SK-N-SH (cell line): ENCODE measurements at regions not wholly inside any gene's neighbourhood (a gene's known extent, or its start where the extent isn't known, plus 50 kb on each side); places are given as distances from the start of the nearest gene placed in this dataset.
A peak's percentile ranks its signal among the peaks of the same experiment; 100 is the strongest.

Experiments used
- CTCF ChIA-PET: fragments of 300-600, 350-600 bp; formaldehyde crosslinking; extraction: SDS; loops from one replicate; lab custom pipeline; 2021; lab: Yijun Ruan, JAX
- POLR2A ChIA-PET: fragments of 350-600 bp; sonication (Branson Sonifier 250); formaldehyde crosslinking; extraction: SDS; loops from one replicate; lab custom pipeline; 2020; ENCODE audit warnings: antibody characterized with exemption, inconsistent platforms; lab: Yijun Ruan, JAX
- DNase-seq: peaks from one replicate; pipeline ENCODE4 v3.0.0; 2012
- H2AFZ ChIP-seq: fragments of 200-600 bp; sonication (generic); 2 replicates; pipeline ENCODE4 v1.8.1; 2016; ENCODE audit warnings: antibody characterized with exemption, mild to moderate bottlenecking, low read depth
- H3F3A ChIP-seq: fragments of 200-600 bp; sonication (generic); replicated peaks from 2 replicates; pipeline ENCODE3; 2016; ENCODE audit warnings: antibody characterized with exemption, mild to moderate bottlenecking; ENCODE audit not compliant: insufficient read depth
- H3K27ac ChIP-seq, 2 experiments: fragments of 200-500 bp in 1 of 2; fragments of 200-600 bp in 1 of 2; sonication (Bioruptor generic) in 1 of 2; sonication (generic), shearing (Covaris generic) in 1 of 2; 2 replicates each; pipeline versions ENCODE4 v1.5.1 to v1.6.1; 2014 to 2016; ENCODE audit warnings: low read depth in 2 of 2, inconsistent platforms in 1 of 2, low read length in 1 of 2, mild to moderate bottlenecking in 1 of 2, mixed read lengths in 1 of 2
- H3K27me3 ChIP-seq: fragments of 200-600 bp; sonication (generic), shearing (Covaris generic); 2 replicates; pipeline ENCODE4 v1.6.1; 2016; ENCODE audit warnings: mixed run types; ENCODE audit not compliant: insufficient read depth
- H3K36me3 ChIP-seq, 2 experiments: fragments of 200-500 bp in 1 of 2; fragments of 200-600 bp in 1 of 2; sonication (Bioruptor generic) in 1 of 2; sonication (generic) in 1 of 2; replicated peaks in 1 of 2; 2 replicates each; pipeline versions ENCODE3 to v1.5.1; 2014 to 2016; ENCODE audit warnings: low read length in 1 of 2, mild to moderate bottlenecking in 1 of 2; ENCODE audit not compliant: insufficient read depth in 2 of 2, control insufficient read depth in 1 of 2
- H3K4me1 ChIP-seq, 2 experiments: fragments of 200-500 bp in 1 of 2; fragments of 200-600 bp in 1 of 2; sonication (Bioruptor generic) in 1 of 2; sonication (generic), shearing (Covaris generic) in 1 of 2; 2 replicates each; pipeline versions ENCODE4 v1.5.1 to v1.6.1; 2014 to 2016; ENCODE audit warnings: low read depth in 1 of 2, low read length in 1 of 2, mixed run types in 1 of 2; ENCODE audit not compliant: insufficient read depth in 2 of 2, control insufficient read depth in 1 of 2
- H3K4me2 ChIP-seq: fragments of 200-600 bp; sonication (generic), shearing (Covaris generic); 2 replicates; pipeline ENCODE4 v1.6.1; 2017; ENCODE audit warnings: mixed run types
- H3K4me3 ChIP-seq, 2 experiments: fragments of 200-500 bp in 1 of 2; fragments of 200-600 bp in 1 of 2; sonication (Bioruptor generic) in 1 of 2; sonication (generic), shearing (Covaris generic) in 1 of 2; 2 replicates each; pipeline versions ENCODE4 v1.5.1 to v1.8.1; 2014 to 2016; ENCODE audit warnings: low read depth in 2 of 2, inconsistent platforms in 1 of 2, low read length in 1 of 2, mild to moderate bottlenecking in 1 of 2, mixed read lengths in 1 of 2, moderate library complexity in 1 of 2
- H3K79me2 ChIP-seq: fragments of 200-600 bp; sonication (generic); 2 replicates; pipeline ENCODE4 v1.8.1; 2017; ENCODE audit warnings: mild to moderate bottlenecking; ENCODE audit not compliant: insufficient read depth
- H3K9ac ChIP-seq: fragments of 200-600 bp; sonication (generic); 2 replicates; pipeline ENCODE4 v1.6.1; 2017; ENCODE audit warnings: mixed run types
- H3K9me2 ChIP-seq: fragments of 200-600 bp; sonication (generic); 2 replicates; pipeline ENCODE4 v1.6.1; 2017; ENCODE audit warnings: mixed run types
- H3K9me3 ChIP-seq: fragments of 200-600 bp; sonication (generic); 2 replicates; pipeline ENCODE4 v1.6.1; 2017; ENCODE audit warnings: mixed run types, mild to moderate bottlenecking, moderate library complexity
- H4K20me1 ChIP-seq: fragments of 200-600 bp; sonication (generic); 2 replicates; pipeline ENCODE4 v1.6.1; 2017; ENCODE audit warnings: mild to moderate bottlenecking, mixed run types; ENCODE audit not compliant: insufficient read depth
- ELF1 ChIP-seq: IDR thresholded peaks from 2 replicates; pipeline ENCODE4 v1.4.0; 2012
- EP300 ChIP-seq, 2 experiments: IDR thresholded peaks; 2 replicates each; pipeline versions ENCODE4 v1.4.0 to v1.6.1; 2012; ENCODE audit warnings: borderline replicate concordance in 1 of 2, low read depth in 1 of 2, low read length in 1 of 2
- FOSL2 ChIP-seq: IDR thresholded peaks from 2 replicates; pipeline ENCODE4 v1.4.0; 2012; ENCODE audit warnings: low read depth, mild to moderate bottlenecking, moderate library complexity, borderline replicate concordance
- FOXJ3 ChIP-seq: sonication (generic); formaldehyde crosslinking; IDR thresholded peaks from 2 replicates; pipeline ENCODE4 v1.5.1; 2020; ENCODE audit warnings: mild to moderate bottlenecking, missing genetic modification reagents
- FOXM1 ChIP-seq: IDR thresholded peaks from 2 replicates; pipeline ENCODE4 v1.4.0; 2012; ENCODE audit warnings: low read depth, mild to moderate bottlenecking
- JUND ChIP-seq: IDR thresholded peaks from 2 replicates; pipeline ENCODE4 v1.4.0; 2012
- MEF2A ChIP-seq: IDR thresholded peaks from 2 replicates; pipeline ENCODE4 v1.4.0; 2012; ENCODE audit warnings: low read depth, borderline replicate concordance
- MXI1 ChIP-seq: IDR thresholded peaks from 2 replicates; pipeline ENCODE4 v1.6.1; 2012; ENCODE audit warnings: mild to moderate bottlenecking, low read depth, low read length, improper control_type of control experiment
- NFIC ChIP-seq: IDR thresholded peaks from 2 replicates; pipeline ENCODE4 v1.4.0; 2012; ENCODE audit warnings: borderline replicate concordance
- RXRA ChIP-seq: IDR thresholded peaks from 2 replicates; pipeline ENCODE4 v1.4.0; 2012; ENCODE audit warnings: low read depth, mild to moderate bottlenecking, borderline replicate concordance
- SIN3A ChIP-seq: IDR thresholded peaks from 2 replicates; pipeline ENCODE4 v1.6.1; 2012; ENCODE audit warnings: low read depth, mild to moderate bottlenecking, low read length, moderate library complexity, borderline replicate concordance
- SMC3 ChIP-seq: IDR thresholded peaks from 2 replicates; pipeline ENCODE4 v1.6.1; 2012; ENCODE audit warnings: low read depth, low read length, improper control_type of control experiment
- TAF1 ChIP-seq: IDR thresholded peaks from 2 replicates; pipeline ENCODE4 v1.6.1; 2012; ENCODE audit warnings: low read depth, mild to moderate bottlenecking, low read length, moderate library complexity, borderline replicate concordance
- TCF12 ChIP-seq: IDR thresholded peaks from 2 replicates; pipeline ENCODE4 v1.4.0; 2012
- YY1 ChIP-seq: IDR thresholded peaks from 2 replicates; pipeline ENCODE4 v1.4.0; 2012; ENCODE audit warnings: low read depth, mild to moderate bottlenecking
- WGBS: methylation state at CpG from one replicate; pipeline ENCODE4 v1.1.6; 2017; ENCODE audit warnings: low lambda C conversion rate; 5-methylcytosine and 5-hydroxymethylcytosine counted together
- TF ChIP-seq, protein P1 (sequence below): IDR thresholded peaks from 2 replicates; pipeline ENCODE4; 2012

DNA sequence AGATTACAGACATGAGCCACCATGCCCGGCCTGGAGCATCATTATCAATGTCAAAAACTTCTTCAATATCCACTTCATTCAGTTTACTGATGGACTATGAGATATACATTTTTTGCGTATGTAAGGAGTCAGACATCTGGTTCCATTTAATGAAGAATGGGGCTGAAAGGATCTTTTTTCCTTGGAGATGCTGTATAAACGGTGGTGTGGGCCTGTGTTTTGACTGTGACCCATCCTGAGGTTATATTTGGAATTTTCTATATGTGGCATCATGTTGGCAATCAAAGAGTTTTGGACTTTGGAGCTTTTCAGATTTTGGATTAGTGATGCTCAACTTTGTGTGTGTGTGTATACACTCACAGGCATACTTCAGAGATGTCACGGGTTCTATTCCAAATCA is 85.7 kb upstream of the FBXL17 start:
- POLR2A ChIA-PET: no interaction called here
- Histone ChIP-seq H3K36me3 (no peaks in the 10 kb centered on the region), H4K20me1 (no peaks in the 10 kb centered on the region), H3K4me1 (no peaks in the 10 kb centered on the region), H3F3A (no peaks in the 10 kb centered on the region), H3K9ac (no peak overlapping the region), H3K79me2 (no peaks in the 10 kb centered on the region), H3K4me3 (no peak overlapping the region), H3K27ac (no peak overlapping the region), H3K4me2 (no peak overlapping the region), H2AFZ (no peak overlapping the region), H3K27me3 (no peaks in the 10 kb centered on the region), H3K9me2 (no peaks in the 10 kb centered on the region), H3K9me3 (no peaks in the 10 kb centered on the region)
- TF ChIP-seq TCF12: peak; percentile 71
- TF ChIP-seq ELF1: no peak
- no peak for DNase-seq
- WGBS: 35% methylated on average over 4 of the region's 4 CpGs
- CTCF ChIA-PET: no interaction called here

DNA sequence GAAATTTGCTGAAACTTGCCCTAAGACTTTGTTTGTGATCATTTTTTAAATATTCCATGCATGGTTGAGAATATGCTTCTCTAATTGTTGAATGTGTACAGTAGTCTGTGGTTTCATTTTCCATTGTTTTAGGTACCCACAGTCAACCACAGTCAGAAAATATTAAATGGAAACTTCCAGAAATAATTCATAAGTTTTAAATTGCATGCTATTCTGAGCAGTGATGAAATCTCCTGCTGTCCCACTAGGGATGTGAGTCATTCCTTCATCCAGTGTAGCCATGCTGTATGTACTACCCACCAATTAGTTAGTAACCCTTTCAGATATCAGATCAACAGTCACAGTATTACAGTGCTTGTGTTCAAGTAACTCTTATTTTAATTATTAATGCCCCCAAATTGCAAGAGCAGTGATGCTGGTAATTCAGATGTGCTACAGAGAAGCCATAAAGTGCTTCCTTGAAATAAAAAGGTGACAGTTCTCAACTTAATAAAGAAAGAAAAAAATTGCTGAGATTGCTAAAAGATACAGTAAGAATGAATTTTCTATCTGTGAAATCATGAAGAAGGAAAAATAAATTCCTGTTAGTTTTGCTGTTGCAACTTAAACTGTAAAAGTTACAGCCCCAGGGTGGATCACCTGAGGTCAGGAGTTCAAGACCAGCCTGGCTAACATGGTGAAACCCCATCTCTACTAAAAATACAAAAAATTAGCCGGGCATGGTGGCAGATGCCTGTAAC is 79.9 kb upstream of the FBXL17 start:
- 50% methylated on average over 1 of the region's 1 CpG for WGBS
- H2AFZ ChIP-seq: peak overlapping the region; percentile 58; the same call in 1 of the 2 replicates

DNA sequence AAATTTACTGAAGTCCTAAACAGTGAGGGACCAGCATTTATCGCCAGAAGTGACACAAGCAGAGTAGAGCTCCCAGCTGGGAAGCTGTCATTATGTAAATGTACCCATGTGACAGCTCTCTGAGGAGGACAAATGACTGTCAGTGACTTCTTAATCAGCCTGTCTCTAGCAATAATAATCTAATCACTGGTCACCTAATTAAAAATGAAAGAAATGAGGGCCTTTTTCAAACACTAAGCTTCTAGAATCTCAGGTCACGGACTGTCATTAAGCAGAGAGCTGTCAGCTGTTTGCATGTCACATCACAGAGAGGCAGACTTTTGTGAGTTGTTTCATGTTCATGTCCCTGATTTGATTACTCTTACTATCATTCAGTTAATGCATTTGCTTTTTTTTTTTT is 77.9 kb upstream of the FBXL17 start:
- Histone ChIP-seq H3K27me3 (no peaks in the 10 kb centered on the region), H3K4me1 (no peaks in the 10 kb centered on the region), H3K9me2 (no peaks in the 10 kb centered on the region), H3K36me3 (no peaks in the 10 kb centered on the region), H2AFZ (no peak overlapping the region), H4K20me1 (no peaks in the 10 kb centered on the region), H3K79me2 (no peaks in the 10 kb centered on the region), H3K9ac (no peak overlapping the region), H3K9me3 (no peaks in the 10 kb centered on the region), H3K4me3 (no peak overlapping the region), H3K4me2 (no peak overlapping the region), H3K27ac (no peak overlapping the region), H3F3A (peaks cover 10% of the 10 kb centered on the region)
- POLR2A ChIA-PET: no interaction called here
- CTCF ChIA-PET: interaction anchor here (0.6 kb wide), 1 partner anchor 1014 kb away, joined by 3 read pairs; no protein-coding TSS in a partner anchor
- DNase-seq: no peak
- TF ChIP-seq FOSL2 (no peak), RXRA (no peak), TAF1 (no peak), YY1 (no peak), SMC3 (no peak), MXI1 (no peak), EP300 (IDR thresholded peaks at IDR 0.05; ENCODE audit: borderline replicate concordance in 1 of 2, low read depth in 1 of 2, low read length in 1 of 2) (no peak)
- TF ChIP-seq, protein P1, sequence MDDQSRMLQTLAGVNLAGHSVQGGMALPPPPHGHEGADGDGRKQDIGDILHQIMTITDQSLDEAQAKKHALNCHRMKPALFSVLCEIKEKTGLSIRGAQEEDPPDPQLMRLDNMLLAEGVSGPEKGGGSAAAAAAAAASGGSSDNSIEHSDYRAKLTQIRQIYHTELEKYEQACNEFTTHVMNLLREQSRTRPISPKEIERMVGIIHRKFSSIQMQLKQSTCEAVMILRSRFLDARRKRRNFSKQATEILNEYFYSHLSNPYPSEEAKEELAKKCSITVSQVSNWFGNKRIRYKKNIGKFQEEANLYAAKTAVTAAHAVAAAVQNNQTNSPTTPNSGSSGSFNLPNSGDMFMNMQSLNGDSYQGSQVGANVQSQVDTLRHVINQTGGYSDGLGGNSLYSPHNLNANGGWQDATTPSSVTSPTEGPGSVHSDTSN: no peak
- 83% methylated on average over 2 of the region's 2 CpGs for WGBS

More for the DNA sequence above, 79.9 kb upstream of the FBXL17 start:
- Histone ChIP-seq H3K79me2 (no peaks in the 10 kb centered on the region), H4K20me1 (no peaks in the 10 kb centered on the region), H3K9ac (no peak overlapping the region), H3K36me3 (no peaks in the 10 kb centered on the region), H3K4me1 (no peaks in the 10 kb centered on the region), H3K27ac (peak overlapping the region in 1 of 2 experiments; percentile 49; a peak in 2 of 4 replicates), H3K4me2 (peak overlapping the region; percentile 43; the same call in 1 of the 2 replicates), H3K27me3 (no peaks in the 10 kb centered on the region), H3K9me2 (no peaks in the 10 kb centered on the region), H3K9me3 (no peaks in the 10 kb centered on the region), H3K4me3 (no peak overlapping the region; a peak in 1 of 4 replicates), H3F3A (peaks cover 10% of the 10 kb centered on the region)
- ChIA-PET POLR2A (no interaction called here), CTCF (no interaction called here)
- no peak for DNase-seq
- TF ChIP-seq TAF1 (no peak), JUND (peak; percentile 43; the same call in 1 of the 2 replicates), SIN3A (no peak), FOSL2 (peak; percentile 58; the same call in 1 of the 2 replicates), NFIC (no peak), TCF12 (peak; percentile 37), FOXM1 (no peak), MEF2A (peak; percentile 56; the same call in 1 of the 2 replicates), FOXJ3 (no peak)
- TF ChIP-seq, protein P1: no peak; the same call in 1 of the 2 replicates
